ENCODE measurements at regions not wholly inside any gene's neighbourhood (a gene's known extent, or its start where the extent isn't known, plus 50 kb on each side); places are given as distances from the start of the nearest gene placed in this dataset.

DNA sequence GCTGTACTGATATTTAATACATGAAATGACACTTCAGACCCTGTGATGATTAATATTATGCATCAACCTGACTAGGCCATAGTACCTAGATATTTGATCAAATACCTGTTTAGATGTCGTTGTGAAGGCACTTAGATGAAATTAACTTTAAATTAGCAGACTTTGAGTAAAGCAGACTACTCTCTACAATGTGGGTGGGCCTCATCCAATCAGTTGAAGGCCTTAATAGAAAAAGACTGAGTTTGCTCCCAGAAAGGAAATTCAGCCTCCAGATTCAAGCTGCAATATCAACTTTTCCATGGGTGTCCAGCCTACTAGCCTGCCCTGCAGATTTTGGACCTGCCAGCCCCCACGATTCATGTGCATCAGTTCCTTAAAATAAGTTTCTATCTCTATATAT is 68.6 kb upstream of the TMEM168 start (continued):
- TF ChIP-seq REST (IDR thresholded peaks at IDR 0.05; ENCODE audit: low read depth) (no peak), SP1 (IDR thresholded peaks at IDR 0.05; ENCODE audit: low read depth) (no peak), CBX3 (IDR thresholded peaks at IDR 0.05; ENCODE audit: low read depth) (no peak), RAD21 (IDR thresholded peaks at IDR 0.05; ENCODE audit: low read depth) (no peak), ELF1 (IDR thresholded peaks at IDR 0.05; ENCODE audit: borderline replicate concordance, low read depth) (no peak), EGR1 (IDR thresholded peaks at IDR 0.05; ENCODE audit: low read depth) (no peak), ZBTB33 (IDR thresholded peaks at IDR 0.05; ENCODE audit: extremely low read depth, insufficient replicate concordance, low read length) (no peak), EZH2 (IDR thresholded peaks at IDR 0.05) (no peak), POLR2AphosphoS5 (IDR thresholded peaks at IDR 0.05; ENCODE audit: low read depth, low read length) (no peak), MAX (IDR thresholded peaks at IDR 0.05) (no peak)
- TF ChIP-seq, protein P1, sequence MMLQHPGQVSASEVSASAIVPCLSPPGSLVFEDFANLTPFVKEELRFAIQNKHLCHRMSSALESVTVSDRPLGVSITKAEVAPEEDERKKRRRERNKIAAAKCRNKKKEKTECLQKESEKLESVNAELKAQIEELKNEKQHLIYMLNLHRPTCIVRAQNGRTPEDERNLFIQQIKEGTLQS (IDR thresholded peaks at IDR 0.05) = no peak
